ENCODE measurements at regions not wholly inside any gene's neighbourhood (a gene's known extent, or its start where the extent isn't known, plus 50 kb on each side); places are given as distances from the start of the nearest gene placed in this dataset.

- TF ChIP-seq CTCF (IDR thresholded peaks at IDR 0.05; ENCODE audit: low read depth, low read length) (no peak), EZH2phosphoT487 (IDR thresholded peaks at IDR 0.05; ENCODE audit: low read depth) (no peak)
Observed at GRCh38 chr4:147421456-147421855, 59.4 kb upstream of the EDNRA start.
